GM21723 (cell line): ENCODE measurements at regions not wholly inside any gene's neighbourhood (a gene's known extent, or its start where the extent isn't known, plus 50 kb on each side); places are given as distances from the start of the nearest gene placed in this dataset.
"Not testable (repeated sequence)": the region's sequence is repeated elsewhere in the genome, so short reads cannot be mapped to it uniquely, and the experiment has no call there.

Experiments
- ATAC-seq: cut with Tn5 transposase; IDR thresholded peaks from one replicate; pipeline ENCODE4 v1.9.1; 2021; ENCODE audit warnings: mild to moderate bottlenecking, moderate library complexity; ENCODE audit not compliant: unreplicated experiment

GRCh38 chr9:21591221-21592062 lies 109.3 kb upstream of the IFNE start:
- peak; percentile 68 for ATAC-seq

- ATAC-seq = no peak
These were observed 109.9 kb upstream of the IFNE start for GRCh38 chr9:21592063-21592338.

- ATAC-seq = no peak
These were observed 115.2 kb upstream of the IFNE start for GRCh38 chr9:21597284-21597683.

- ATAC-seq = no peak
These were observed 116.6 kb upstream of the IFNE start for GRCh38 chr9:21598749-21599148.

GRCh38 chr9:21605489-21605931 lies 123.4 kb upstream of the IFNE start:
- no peak for ATAC-seq

GRCh38 chr9:21607576-21607975 lies 125.5 kb upstream of the IFNE start:
- no peak for ATAC-seq

- ATAC-seq = no peak
These were observed 126.1 kb upstream of the IFNE start for GRCh38 chr9:21608200-21608599.

GRCh38 chr9:21609506-21609905 lies 127.4 kb upstream of the IFNE start:
- no peak for ATAC-seq

- ATAC-seq = no peak
These were observed 129.8 kb upstream of the IFNE start for GRCh38 chr9:21611891-21612290.

GRCh38 chr9:21615018-21615417 lies 132.9 kb upstream of the IFNE start:
- no peak for ATAC-seq

- ATAC-seq = no peak
These were observed 133.3 kb upstream of the IFNE start for GRCh38 chr9:21615446-21615845.

GRCh38 chr9:21616082-21616778 lies 134.1 kb upstream of the IFNE start:
- no peak for ATAC-seq

- ATAC-seq = no peak
These were observed 142.8 kb upstream of the IFNE start for GRCh38 chr9:21624675-21625644.

GRCh38 chr9:21626493-21626892 lies 144.4 kb upstream of the IFNE start:
- ATAC-seq = no peak

GRCh38 chr9:21628954-21629353 lies 146.8 kb upstream of the IFNE start:
- not testable (repeated sequence) for ATAC-seq

GRCh38 chr9:21634951-21635350 lies 152.8 kb upstream of the IFNE start:
- ATAC-seq = no peak

- ATAC-seq = no peak
These were observed 156.0 kb upstream of the IFNE start for GRCh38 chr9:21638104-21638503.

GRCh38 chr9:21653091-21653490 lies 149.3 kb upstream of the MTAP start:
- no peak for ATAC-seq

- no peak for ATAC-seq
These were observed 148.8 kb upstream of the MTAP start for GRCh38 chr9:21653589-21653988.

GRCh38 chr9:21656776-21657674 lies 145.4 kb upstream of the MTAP start:
- ATAC-seq = no peak
